AG09309 (cell line): ENCODE measurements at regions not wholly inside any gene's neighbourhood (a gene's known extent, or its start where the extent isn't known, plus 50 kb on each side); places are given as distances from the start of the nearest gene placed in this dataset.

Experiments used
- DNase-seq: peaks from one replicate; pipeline ENCODE4 v3.0.0-alpha.2; 2010; ENCODE audit warnings: low read depth
- H3K4me3 ChIP-seq: 2 replicates; pipeline ENCODE4 v1.5.1; 2011; ENCODE audit warnings: mild to moderate bottlenecking, low read depth, low read length, moderate library complexity; ENCODE audit not compliant: control insufficient read depth
- CTCF ChIP-seq: IDR thresholded peaks from 2 replicates; pipeline ENCODE4 v1.5.1; 2011; ENCODE audit warnings: mild to moderate bottlenecking, low read depth, low read length, inconsistent platforms; ENCODE audit not compliant: insufficient read depth, control insufficient read depth; ENCODE audit errors: missing control alignments

- no peak for TF ChIP-seq CTCF
- H3K4me3 ChIP-seq: no peak overlapping the region
- DNase-seq: no peak
These were observed 206.3 kb downstream of the MACC1 start for GRCh38 chr7:20010877-20011276.

GRCh38 chr7:20007510-20007909 is 209.7 kb downstream of the MACC1 start:
- DNase-seq: no peak
- no peak overlapping the region for H3K4me3 ChIP-seq
- TF ChIP-seq CTCF: no peak

DNA sequence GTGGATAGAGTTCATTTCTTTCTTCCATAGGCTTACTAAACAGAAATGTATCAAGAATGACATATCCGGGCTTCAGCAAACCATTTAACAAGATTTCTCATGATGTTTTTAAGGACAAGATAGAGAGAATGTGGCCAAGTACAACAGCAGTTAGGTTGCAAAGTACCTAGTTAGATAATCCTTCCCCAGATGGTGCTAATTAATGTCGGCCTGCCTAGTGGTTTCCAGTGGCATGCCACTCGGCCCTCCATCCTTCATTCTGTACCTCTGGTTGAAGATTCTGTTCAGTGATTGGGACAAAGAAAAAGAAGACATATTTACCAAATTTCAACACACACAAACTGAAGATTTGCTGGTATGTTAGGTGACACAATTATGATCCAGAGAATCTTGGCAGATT is 212.1 kb downstream of the MACC1 start:
- DNase-seq: no peak
- H3K4me3 ChIP-seq: no peak overlapping the region
- no peak for TF ChIP-seq CTCF

- no peak for TF ChIP-seq CTCF
These were observed 217.5 kb downstream of the MACC1 start for GRCh38 chr7:19999681-20000080.

GRCh38 chr7:19991936-19992335 is 218.5 kb upstream of the TMEM196 start:
- TF ChIP-seq CTCF: no peak
- no peak overlapping the region for H3K4me3 ChIP-seq
- DNase-seq: no peak

More at GRCh38 chr7:19999681-20000080, 217.5 kb downstream of the MACC1 start:
- no peak overlapping the region for H3K4me3 ChIP-seq
- no peak for DNase-seq

DNA sequence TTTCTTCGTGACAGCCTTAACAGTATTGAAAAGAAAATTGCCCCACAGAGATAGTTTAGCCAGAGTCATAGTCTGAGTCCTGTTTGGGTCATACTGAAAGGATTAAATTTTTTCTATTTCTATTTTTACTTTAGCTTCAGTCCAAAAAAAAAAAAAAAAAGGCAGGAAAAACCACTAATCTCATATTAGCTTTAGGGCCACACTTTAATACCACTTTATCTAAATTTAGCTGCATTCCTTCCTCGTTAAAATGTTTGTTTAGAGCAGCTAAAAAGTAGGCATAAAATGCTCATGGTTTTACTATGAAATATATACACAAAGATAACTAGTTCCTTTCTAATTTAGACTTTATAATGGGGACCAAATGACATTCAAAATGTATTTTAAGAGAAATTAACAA is 216.5 kb upstream of the TMEM196 start:
- DNase-seq: no peak
- no peak overlapping the region for H3K4me3 ChIP-seq
- TF ChIP-seq CTCF: no peak

DNA sequence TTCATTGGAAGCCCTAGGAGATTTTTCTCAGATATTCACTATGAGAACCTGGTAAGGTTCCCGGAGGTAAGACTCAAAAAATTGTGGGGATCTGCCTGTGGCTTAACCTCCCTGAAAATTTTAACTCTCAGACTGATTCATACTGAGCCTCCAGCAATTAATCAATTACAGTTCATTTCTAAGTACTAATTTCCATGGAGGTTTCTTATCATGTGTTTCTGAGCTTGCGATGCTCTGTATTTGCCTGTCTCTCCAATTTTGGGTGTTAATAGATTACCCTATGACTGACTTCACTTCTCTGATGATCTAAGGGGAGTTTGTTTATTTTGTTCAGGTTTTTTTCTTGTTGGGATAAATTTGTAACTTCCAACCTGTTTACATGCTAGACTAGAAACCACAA is 215.4 kb upstream of the TMEM196 start:
- no peak for TF ChIP-seq CTCF
- no peak overlapping the region for H3K4me3 ChIP-seq
- DNase-seq: no peak
